ENCODE measurements at regions not wholly inside any gene's neighbourhood (a gene's known extent, or its start where the extent isn't known, plus 50 kb on each side); places are given as distances from the start of the nearest gene placed in this dataset.

GRCh38 chr14:89542786-89543424 lies 125.9 kb upstream of the FOXN3 start:
- no peaks in the 10 kb centered on the region for H3K79me2 ChIP-seq (ENCODE audit: low read length)
- H3K4me2 ChIP-seq (ENCODE audit: low read length), result no peak overlapping the region
- no peak overlapping the region for H2AFZ ChIP-seq (ENCODE audit: low read depth, low read length)
- no peaks in the 10 kb centered on the region for H3K4me1 ChIP-seq (ENCODE audit: low read length)
- TF ChIP-seq EZH2phosphoT487 (IDR thresholded peaks at IDR 0.05; ENCODE audit: low read depth) (no peak), CTCF (IDR thresholded peaks at IDR 0.05; ENCODE audit: low read depth, low read length) (no peak)
- no peaks in the 10 kb centered on the region for H3K9me3 ChIP-seq (ENCODE audit: insufficient read depth, low read length)
- H3K9ac ChIP-seq (ENCODE audit: low read length), result no peak overlapping the region
- no peak overlapping the region for H3K27ac ChIP-seq (ENCODE audit: low read length)
- no peak overlapping the region for H3K4me3 ChIP-seq (ENCODE audit: low read length)
- no peaks in the 10 kb centered on the region for H4K20me1 ChIP-seq (ENCODE audit: insufficient read depth, low read length)
- H3K27me3 ChIP-seq (ENCODE audit: low read depth, low read length), result no peaks in the 10 kb centered on the region
- no peaks in the 10 kb centered on the region for H3K36me3 ChIP-seq (replicated peaks; ENCODE audit: low read depth, low read length)

- TF ChIP-seq CTCF (IDR thresholded peaks at IDR 0.05; ENCODE audit: low read depth, low read length) (no peak), EZH2phosphoT487 (IDR thresholded peaks at IDR 0.05; ENCODE audit: low read depth) (no peak)
- Histone ChIP-seq H3K4me1 (ENCODE audit: low read length) (no peaks in the 10 kb centered on the region), H4K20me1 (ENCODE audit: insufficient read depth, low read length) (no peaks in the 10 kb centered on the region), H3K36me3 (replicated peaks; ENCODE audit: low read depth, low read length) (no peaks in the 10 kb centered on the region), H3K79me2 (ENCODE audit: low read length) (no peaks in the 10 kb centered on the region), H3K27me3 (ENCODE audit: low read depth, low read length) (no peaks in the 10 kb centered on the region), H3K27ac (ENCODE audit: low read length) (no peak overlapping the region), H3K9ac (ENCODE audit: low read length) (no peak overlapping the region), H3K9me3 (ENCODE audit: insufficient read depth, low read length) (no peaks in the 10 kb centered on the region), H3K4me3 (ENCODE audit: low read length) (no peak overlapping the region), H2AFZ (ENCODE audit: low read depth, low read length) (no peak overlapping the region), H3K4me2 (ENCODE audit: low read length) (no peak overlapping the region)
These were observed 123.9 kb upstream of the FOXN3 start for GRCh38 chr14:89540830-89541470.

DNA sequence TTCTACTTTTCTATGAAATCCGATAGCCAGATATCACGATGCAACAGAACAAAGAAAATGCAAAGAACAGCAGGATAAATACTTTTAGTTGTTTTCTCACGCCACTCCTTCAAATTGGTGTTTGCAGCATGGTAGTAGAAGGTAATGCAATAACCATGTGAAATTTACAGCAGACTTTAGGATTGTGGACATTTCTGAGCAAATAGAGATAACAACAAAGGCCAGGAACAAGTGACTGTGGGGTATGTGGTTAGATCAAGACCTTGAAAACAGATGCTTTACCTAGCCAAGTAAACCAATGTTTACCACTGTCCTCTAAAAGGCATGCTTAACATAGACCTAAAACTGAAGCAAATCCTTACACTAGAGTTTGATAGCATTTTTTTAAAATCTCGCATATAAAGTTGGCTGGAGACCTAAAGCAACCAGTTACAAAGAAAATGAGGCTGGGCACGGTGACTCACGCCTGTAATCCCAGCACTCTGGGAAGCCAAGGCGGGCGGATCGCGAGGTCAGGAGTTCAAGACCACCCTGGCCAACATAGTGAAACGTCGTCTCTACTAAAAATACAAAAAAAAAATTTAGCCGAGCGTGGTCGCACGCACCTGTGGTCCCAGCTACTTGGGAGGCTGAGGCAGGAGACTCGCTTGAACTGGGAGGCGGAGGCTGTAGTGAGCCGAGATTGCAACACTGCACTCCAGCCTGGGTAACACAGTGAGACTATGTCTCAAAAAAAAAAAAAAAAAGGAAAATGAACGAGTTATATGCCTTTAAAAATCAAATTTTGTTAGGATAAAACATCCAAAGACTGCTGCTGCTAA lies 123.2 kb upstream of the FOXN3 start:
- Histone ChIP-seq H3K4me2 (ENCODE audit: low read length) (no peak overlapping the region), H3K9me3 (ENCODE audit: insufficient read depth, low read length) (no peaks in the 10 kb centered on the region)

More for the DNA sequence above, 123.2 kb upstream of the FOXN3 start:
- Histone ChIP-seq H4K20me1 (ENCODE audit: insufficient read depth, low read length) (no peaks in the 10 kb centered on the region), H3K36me3 (replicated peaks; ENCODE audit: low read depth, low read length) (no peaks in the 10 kb centered on the region), H2AFZ (ENCODE audit: low read depth, low read length) (no peak overlapping the region), H3K4me3 (ENCODE audit: low read length) (no peak overlapping the region), H3K9ac (ENCODE audit: low read length) (no peak overlapping the region), H3K27me3 (ENCODE audit: low read depth, low read length) (no peaks in the 10 kb centered on the region), H3K79me2 (ENCODE audit: low read length) (no peaks in the 10 kb centered on the region), H3K4me1 (ENCODE audit: low read length) (no peaks in the 10 kb centered on the region), H3K27ac (ENCODE audit: low read length) (no peak overlapping the region)
- TF ChIP-seq CTCF (IDR thresholded peaks at IDR 0.05; ENCODE audit: low read depth, low read length), result no peak
- TF ChIP-seq EZH2phosphoT487 (IDR thresholded peaks at IDR 0.05; ENCODE audit: low read depth), result no peak

All from OCI-LY3 (cell line).